ENCODE measurements at regions not wholly inside any gene's neighbourhood (a gene's known extent, or its start where the extent isn't known, plus 50 kb on each side); places are given as distances from the start of the nearest gene placed in this dataset.

DNA sequence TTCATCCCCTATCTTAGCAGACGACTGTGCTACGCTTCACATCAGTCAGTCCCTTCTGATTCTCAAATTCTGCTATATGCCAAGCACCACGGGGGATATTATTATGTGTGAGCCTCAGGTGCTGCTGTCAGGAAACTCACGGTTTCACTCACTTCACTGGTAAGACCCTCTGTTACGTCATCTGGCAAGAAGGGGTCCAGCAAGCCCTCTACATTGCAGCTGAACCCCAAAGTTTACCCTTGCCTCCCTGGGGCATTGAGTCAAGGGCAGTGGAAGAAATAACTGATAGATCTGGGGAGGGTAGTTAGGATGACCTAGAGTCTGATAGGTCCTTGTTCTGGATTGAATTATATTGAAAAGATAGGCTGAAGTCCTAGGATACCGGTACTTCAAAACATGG lies 237.4 kb downstream of the RRAGC start:
- no peaks in the 10 kb centered on the region for H3K36me3 ChIP-seq (ENCODE audit: control insufficient read depth in 2 of 2, extremely low read depth in 1 of 2, insufficient read depth in 2 of 2, low read length in 2 of 2)
- H2AFZ ChIP-seq (ENCODE audit: low read depth, low read length) = no peak overlapping the region
- no peak for FAIRE-seq
- dilution Hi-C loops (cut with MboI; ENCODE audit: extremely low pct_ligation_motif_present, low sequenced_read_pairs) = no loop called here
- TF ChIP-seq CTCF (IDR thresholded peaks at IDR 0.05; ENCODE audit: extremely low read depth in 1 of 2, insufficient read depth in 1 of 2, low read depth in 1 of 2, low read length in 2 of 2) = no peak
- TF ChIP-seq, protein P1, sequence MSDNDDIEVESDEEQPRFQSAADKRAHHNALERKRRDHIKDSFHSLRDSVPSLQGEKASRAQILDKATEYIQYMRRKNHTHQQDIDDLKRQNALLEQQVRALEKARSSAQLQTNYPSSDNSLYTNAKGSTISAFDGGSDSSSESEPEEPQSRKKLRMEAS (IDR thresholded peaks at IDR 0.05; ENCODE audit: insufficient read depth, insufficient read length) = no peak
- no peak for TF ChIP-seq MYC (IDR thresholded peaks at IDR 0.05; ENCODE audit: low read depth, low read length)
- TF ChIP-seq JUN (IDR thresholded peaks at IDR 0.05; ENCODE audit: borderline replicate concordance, insufficient read depth, insufficient read length, low read depth) = no peak
- no peak for TF ChIP-seq POLR2AphosphoS5 (IDR thresholded peaks at IDR 0.05; ENCODE audit: insufficient read depth, low read depth, low read length)
- no peak for TF ChIP-seq FOS (IDR thresholded peaks at IDR 0.05; ENCODE audit: borderline replicate concordance, insufficient read depth, low read length)
- no peak for TF ChIP-seq EZH2 (IDR thresholded peaks at IDR 0.05; ENCODE audit: borderline replicate concordance, low read depth, low read length, severe bottlenecking)
- no peak for TF ChIP-seq POLR2A (IDR thresholded peaks at IDR 0.05; ENCODE audit: low read depth, low read length)
- no peak for TF ChIP-seq GATA2 (IDR thresholded peaks at IDR 0.05; ENCODE audit: insufficient read depth, insufficient read length, low read depth, low read length)
- H3K9me3 ChIP-seq (replicated peaks; ENCODE audit: control insufficient read depth, insufficient read depth, low read length) = no peaks in the 10 kb centered on the region
- H3K27me3 ChIP-seq (ENCODE audit: control insufficient read depth in 2 of 2, insufficient read depth in 2 of 2, low read length in 2 of 2) = no peaks in the 10 kb centered on the region
- H3K4me1 ChIP-seq (ENCODE audit: control insufficient read depth, extremely low read depth, insufficient read depth, low read length) = no peaks in the 10 kb centered on the region
- intact Hi-C loops (cut with micrococcal nuclease) = no loop called here
- ChIA-PET POLR2A (no interaction called here), CTCF (no interaction called here)
- DNase-seq (ENCODE audit: low read depth, low spot score) = no peak
- H4K20me1 ChIP-seq (replicated peaks; ENCODE audit: control insufficient read depth, extremely low read depth, insufficient read depth, low read length) = no peaks in the 10 kb centered on the region
- no peak overlapping the region for H3K4me3 ChIP-seq (replicated peaks in 1 of 3; ENCODE audit: insufficient read depth in 1 of 3, low read depth in 1 of 3, low read length in 3 of 3)
- H3K4me2 ChIP-seq (ENCODE audit: insufficient read depth, low read length) = no peak overlapping the region
- no peak overlapping the region for H3K27ac ChIP-seq (ENCODE audit: insufficient read depth, low read depth, low read length)
- no peaks in the 10 kb centered on the region for H3K79me2 ChIP-seq (ENCODE audit: control insufficient read depth, insufficient read depth, low read length)
- H3K9me1 ChIP-seq (replicated peaks; ENCODE audit: control insufficient read depth, extremely low read depth, insufficient read depth, low read length) = no peaks in the 10 kb centered on the region
- no peak overlapping the region for H3K9ac ChIP-seq (replicated peaks; ENCODE audit: extremely low read depth, insufficient read depth, low read length)
- BruUV-seq (replicated peaks) = no TSS peak
